Mesendoderm (in vitro differentiated cells): ENCODE measurements at regions not wholly inside any gene's neighbourhood (a gene's known extent, or its start where the extent isn't known, plus 50 kb on each side); places are given as distances from the start of the nearest gene placed in this dataset.
"Not testable (repeated sequence)": the region's sequence is repeated elsewhere in the genome, so short reads cannot be mapped to it uniquely, and the experiment has no call there.

Experiments
- DNase-seq: peaks from one replicate; pipeline ENCODE4 v3.0.0; 2013
- H2AK5ac ChIP-seq: 2 replicates; pipeline ENCODE4 v1.6.1; 2013; ENCODE audit warnings: low read length, inconsistent platforms
- H2BK120ac ChIP-seq: 2 replicates; pipeline ENCODE4 v1.6.1; 2013; ENCODE audit warnings: low read depth, mild to moderate bottlenecking, low read length, moderate library complexity, mixed read lengths
- H2BK15ac ChIP-seq: replicated peaks from 2 replicates; pipeline ENCODE4 v1.6.1; 2013; ENCODE audit warnings: low read depth, mild to moderate bottlenecking, moderate library complexity
- H2BK5ac ChIP-seq: 2 replicates; pipeline ENCODE4 v1.6.1; 2013; ENCODE audit warnings: low read length, inconsistent platforms
- H3K18ac ChIP-seq: 2 replicates; pipeline ENCODE4 v1.6.1; 2013; ENCODE audit warnings: mild to moderate bottlenecking, low read length, mixed read lengths
- H3K23ac ChIP-seq: one replicate; pipeline ENCODE4 v1.6.1; 2013; ENCODE audit warnings: low read length
- H3K27ac ChIP-seq: 2 replicates; pipeline ENCODE4 v1.5.1; 2013; ENCODE audit warnings: low read depth, mild to moderate bottlenecking, inconsistent platforms, low read length, moderate library complexity
- H3K27me3 ChIP-seq: 2 replicates; pipeline ENCODE4 v1.6.1; 2013; ENCODE audit warnings: low read length, control low read depth, mild to moderate bottlenecking, inconsistent platforms; ENCODE audit not compliant: insufficient read depth, poor library complexity
- H3K36me3 ChIP-seq: 2 replicates; pipeline ENCODE4 v1.6.1; 2013; ENCODE audit warnings: low read length, inconsistent platforms; ENCODE audit not compliant: control insufficient read depth, insufficient read depth
- H3K4ac ChIP-seq: one replicate; pipeline ENCODE4 v1.6.1; 2013; ENCODE audit warnings: low read depth, mild to moderate bottlenecking, low read length, moderate library complexity
- H3K4me1 ChIP-seq: 2 replicates; pipeline ENCODE4 v1.6.1; 2013; ENCODE audit warnings: low read depth, low read length, inconsistent platforms; ENCODE audit not compliant: control insufficient read depth
- H3K4me2 ChIP-seq: 2 replicates; pipeline ENCODE4 v1.6.1; 2013; ENCODE audit warnings: low read length
- H3K4me3 ChIP-seq: 2 replicates; pipeline ENCODE4 v1.5.1; 2013; ENCODE audit warnings: mild to moderate bottlenecking, low read length
- H3K56ac ChIP-seq: one replicate; pipeline ENCODE4 v1.6.1; 2013; ENCODE audit warnings: low read length
- H3K79me1 ChIP-seq: 2 replicates; pipeline ENCODE4 v1.6.1; 2013; ENCODE audit warnings: low read length, inconsistent platforms
- H3K79me2 ChIP-seq: 2 replicates; pipeline ENCODE4 v1.6.1; 2013; ENCODE audit warnings: mild to moderate bottlenecking, low read length; ENCODE audit not compliant: control insufficient read depth, insufficient read depth
- H3K9ac ChIP-seq: 2 replicates; pipeline ENCODE4 v1.6.1; 2013; ENCODE audit warnings: low read length, inconsistent platforms
- H4K5ac ChIP-seq: one replicate; pipeline ENCODE4 v1.6.1; 2013; ENCODE audit warnings: low read length
- H4K8ac ChIP-seq: one replicate; pipeline ENCODE4 v1.6.1; 2013; ENCODE audit warnings: low read depth, mild to moderate bottlenecking, control low read depth, low read length, moderate library complexity
- WGBS: extraction: QIAGEN DNeasy Blood & Tissue Kit; methylation state at CpG from one replicate; pipeline ENCODE4 v1.1.7; 2013; ENCODE audit warnings: low lambda C conversion rate, missing lambda C conversion rate; ENCODE audit not compliant: insufficient coverage; ENCODE audit errors: extremely low coverage; 5-methylcytosine and 5-hydroxymethylcytosine counted together

DNA sequence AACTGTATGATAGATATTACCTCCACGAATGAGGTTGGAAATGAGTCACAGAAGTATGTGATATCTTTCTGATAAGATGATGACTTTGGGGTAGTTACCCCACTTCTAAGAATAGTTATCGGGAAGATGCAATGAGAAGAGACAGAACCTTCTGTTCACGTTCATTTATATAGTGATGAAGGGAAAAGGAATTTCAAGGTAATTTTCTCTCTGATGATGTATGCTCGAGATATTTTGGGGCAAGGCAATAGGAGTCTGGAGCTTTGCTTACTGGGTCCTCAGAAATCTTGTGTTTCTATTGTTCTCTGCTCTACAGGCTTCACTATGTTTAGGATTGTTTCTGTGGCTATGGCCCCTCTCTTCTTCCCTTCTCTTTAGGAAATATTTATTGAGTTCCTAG, 1389.6 kb downstream of the CDH8 start:
- Histone ChIP-seq H3K36me3 (no peaks in the 10 kb centered on the region), H3K79me1 (no peaks in the 10 kb centered on the region), H3K56ac (no peak overlapping the region), H3K79me2 (no peaks in the 10 kb centered on the region), H2BK15ac (no peak overlapping the region), H3K18ac (no peak overlapping the region), H3K27me3 (no peaks in the 10 kb centered on the region), H2BK5ac (no peak overlapping the region), H3K4me2 (no peak overlapping the region), H3K4me1 (peaks cover 1% of the 10 kb centered on the region), H4K5ac (no peak overlapping the region), H3K4me3 (no peak overlapping the region), H3K4ac (no peak overlapping the region), H2BK120ac (no peak overlapping the region), H3K9ac (no peak overlapping the region), H3K23ac (no peak overlapping the region), H4K8ac (no peak overlapping the region), H3K27ac (no peak overlapping the region), H2AK5ac (no peak overlapping the region)
- no CpG with 5 or more reads among the region's 4 CpGs for WGBS
- no peak for DNase-seq

DNA sequence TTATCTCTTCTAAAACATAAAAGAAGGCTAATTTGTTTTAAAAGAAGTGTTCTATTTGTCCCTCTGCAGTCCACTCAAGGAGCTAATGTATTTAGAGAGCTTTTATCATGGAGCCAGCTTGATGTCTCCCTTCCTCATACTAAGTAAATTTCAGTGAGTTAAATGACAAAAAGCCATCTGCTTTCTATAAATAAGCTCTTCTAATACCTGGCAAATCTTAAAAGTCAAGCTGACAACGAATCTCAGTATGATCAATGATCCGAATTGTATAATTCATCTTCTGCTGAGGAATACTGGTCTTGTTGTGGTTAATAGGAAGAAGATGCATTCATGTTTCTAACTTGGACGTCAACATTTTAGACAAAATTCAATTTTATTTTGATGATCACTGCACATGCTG, 1390.7 kb downstream of the CDH8 start:
- H3K4me1 ChIP-seq, result peaks cover 1% of the 10 kb centered on the region
- no peak overlapping the region for H3K23ac ChIP-seq
- H3K4me3 ChIP-seq, result no peak overlapping the region
- no peaks in the 10 kb centered on the region for H3K79me2 ChIP-seq
- no peak overlapping the region for H3K18ac ChIP-seq
- no peak overlapping the region for H3K56ac ChIP-seq
- H3K79me1 ChIP-seq, result no peaks in the 10 kb centered on the region
- no peak overlapping the region for H2AK5ac ChIP-seq
- H3K27ac ChIP-seq, result no peak overlapping the region
- peak; percentile 2 for DNase-seq
- H3K4me2 ChIP-seq, result no peak overlapping the region
- no peak overlapping the region for H2BK5ac ChIP-seq
- no peaks in the 10 kb centered on the region for H3K27me3 ChIP-seq
- no peak overlapping the region for H3K9ac ChIP-seq
- H2BK15ac ChIP-seq, result no peak overlapping the region
- no CpG with 5 or more reads among the region's 3 CpGs for WGBS
- H4K8ac ChIP-seq, result no peak overlapping the region
- H3K4ac ChIP-seq, result no peak overlapping the region
- H4K5ac ChIP-seq, result no peak overlapping the region
- H3K36me3 ChIP-seq, result no peaks in the 10 kb centered on the region
- no peak overlapping the region for H2BK120ac ChIP-seq

DNA sequence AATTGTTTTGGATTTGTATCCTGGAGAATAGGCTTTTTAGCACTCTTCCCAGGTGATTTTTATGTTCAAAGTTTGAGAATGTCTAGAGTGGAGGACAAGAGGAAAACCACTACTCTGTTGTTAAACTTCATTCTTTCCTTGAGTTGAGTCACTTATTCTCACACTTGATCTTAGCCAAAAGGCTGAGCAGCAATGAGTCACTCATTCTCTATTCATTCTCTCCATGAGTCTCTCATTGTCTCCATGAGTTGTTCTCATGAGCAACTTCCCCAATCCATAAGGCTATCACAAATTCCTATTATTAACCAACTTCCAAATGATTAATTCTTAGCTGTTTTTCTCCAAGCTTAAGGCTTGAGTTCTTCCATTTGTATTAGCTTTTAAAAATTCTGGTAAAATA, 1393.3 kb downstream of the CDH8 start:
- Histone ChIP-seq H3K79me1 (no peaks in the 10 kb centered on the region), H4K8ac (no peak overlapping the region), H2BK5ac (no peak overlapping the region), H3K23ac (no peak overlapping the region), H3K4me2 (no peak overlapping the region), H2BK120ac (no peak overlapping the region), H3K56ac (no peak overlapping the region), H3K4me1 (peaks cover 1% of the 10 kb centered on the region), H2BK15ac (no peak overlapping the region), H4K5ac (no peak overlapping the region), H3K9ac (no peak overlapping the region), H3K36me3 (no peaks in the 10 kb centered on the region), H2AK5ac (no peak overlapping the region), H3K4ac (no peak overlapping the region), H3K27me3 (no peaks in the 10 kb centered on the region), H3K27ac (no peak overlapping the region), H3K18ac (no peak overlapping the region), H3K4me3 (no peak overlapping the region), H3K79me2 (no peaks in the 10 kb centered on the region)
- DNase-seq, result peak; percentile 8

DNA sequence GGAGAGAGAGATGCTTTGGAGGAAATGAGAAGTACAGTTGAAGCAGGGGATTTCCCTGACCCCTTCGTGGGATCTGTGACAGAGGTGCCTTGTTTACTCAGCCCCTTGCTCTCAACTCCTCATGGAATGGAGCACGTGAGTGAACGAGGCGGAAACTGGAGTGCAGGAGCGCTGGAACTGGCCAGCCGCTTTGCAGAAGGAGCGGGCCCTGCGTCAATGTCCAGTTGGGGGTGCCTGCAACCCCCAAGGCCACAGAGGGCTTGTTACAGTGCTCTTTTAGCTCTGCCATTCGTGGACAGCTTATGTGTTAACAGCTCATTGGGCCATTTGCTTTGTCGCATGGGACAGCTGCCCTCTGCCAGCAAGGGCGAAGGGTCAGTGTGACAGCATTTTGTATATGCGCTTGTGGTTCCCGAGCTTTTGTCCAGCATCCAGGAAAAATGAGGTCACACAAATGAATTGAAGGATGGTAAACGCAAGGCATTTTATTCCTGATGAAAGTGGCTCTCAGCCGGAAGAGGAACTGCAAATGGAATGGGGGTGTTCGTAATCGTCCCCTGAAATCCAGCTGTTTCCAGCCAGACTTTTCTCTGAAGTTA, 1395.1 kb downstream of the CDH8 start:
- Histone ChIP-seq H3K27me3 (no peaks in the 10 kb centered on the region), H3K9ac (no peak overlapping the region), H3K4me2 (no peak overlapping the region), H4K5ac (no peak overlapping the region), H3K79me1 (no peaks in the 10 kb centered on the region), H3K36me3 (no peaks in the 10 kb centered on the region), H3K4ac (no peak overlapping the region), H3K4me3 (no peak overlapping the region), H2BK15ac (no peak overlapping the region), H4K8ac (no peak overlapping the region), H2AK5ac (no peak overlapping the region), H3K27ac (no peak overlapping the region), H3K56ac (no peak overlapping the region), H3K79me2 (no peaks in the 10 kb centered on the region), H3K4me1 (peaks cover 1% of the 10 kb centered on the region), H2BK120ac (no peak overlapping the region), H3K18ac (no peak overlapping the region), H3K23ac (no peak overlapping the region), H2BK5ac (no peak overlapping the region)
- DNase-seq, result no peak
- WGBS, result no CpG with 5 or more reads among the region's 17 CpGs

DNA sequence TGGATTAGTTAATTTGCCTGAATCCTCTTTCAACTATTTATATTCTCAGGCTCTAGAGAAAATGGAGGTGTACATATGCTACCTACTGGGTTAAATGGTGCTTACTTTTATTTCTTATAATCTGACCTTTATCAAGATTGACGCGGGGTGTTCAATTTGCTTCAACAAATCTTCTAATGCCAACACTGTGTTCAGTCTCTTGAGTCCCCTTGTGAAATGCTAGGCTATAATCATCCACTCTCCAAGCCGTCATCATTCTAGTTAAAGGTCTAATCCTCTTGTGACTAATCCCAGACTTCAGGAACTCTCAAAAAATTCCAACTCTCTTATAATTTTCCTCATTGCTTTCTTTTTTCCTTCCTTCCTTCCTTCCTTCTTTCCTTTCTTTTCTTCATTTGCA, 1396.2 kb downstream of the CDH8 start:
- Histone ChIP-seq H4K8ac (no peak overlapping the region), H3K18ac (no peak overlapping the region), H3K4me1 (no peaks in the 10 kb centered on the region), H3K4me2 (no peak overlapping the region), H3K56ac (no peak overlapping the region), H4K5ac (no peak overlapping the region), H3K27ac (no peak overlapping the region), H2BK5ac (no peak overlapping the region), H2BK120ac (no peak overlapping the region), H3K79me2 (no peaks in the 10 kb centered on the region), H2BK15ac (no peak overlapping the region), H3K36me3 (no peaks in the 10 kb centered on the region), H3K79me1 (no peaks in the 10 kb centered on the region), H3K23ac (no peak overlapping the region), H3K4ac (no peak overlapping the region), H3K4me3 (no peak overlapping the region), H3K27me3 (no peaks in the 10 kb centered on the region), H2AK5ac (no peak overlapping the region), H3K9ac (no peak overlapping the region)
- no peak for DNase-seq
- no CpG with 5 or more reads among the region's 3 CpGs for WGBS

DNA sequence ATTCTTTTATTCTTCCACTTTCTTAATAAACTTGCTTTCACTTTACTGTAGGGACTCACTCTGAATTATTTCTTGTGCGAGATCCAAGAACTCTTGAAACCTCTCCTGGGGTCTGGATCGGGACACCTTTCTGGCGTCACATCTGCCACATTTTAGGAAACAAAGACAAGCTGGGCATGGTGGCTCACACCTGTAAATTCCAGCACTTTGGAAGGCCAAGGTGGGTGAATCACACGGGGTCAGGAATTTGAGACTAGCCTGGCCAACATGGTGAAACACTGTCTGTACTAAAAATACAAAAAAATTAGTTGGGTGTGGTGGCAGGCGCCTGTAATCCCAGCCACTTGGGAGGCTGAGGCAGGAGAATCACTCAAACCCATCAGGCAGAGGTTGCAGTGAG, 1399.6 kb downstream of the CDH8 start:
- H3K79me1 ChIP-seq, H2BK15ac ChIP-seq, H3K36me3 ChIP-seq, H3K4me2 ChIP-seq, H3K27me3 ChIP-seq, H4K8ac ChIP-seq, H3K4ac ChIP-seq, H3K56ac ChIP-seq, H2AK5ac ChIP-seq, H2BK5ac ChIP-seq, H3K79me2 ChIP-seq, H3K4me1 ChIP-seq, H3K4me3 ChIP-seq, H3K23ac ChIP-seq, H2BK120ac ChIP-seq, H3K27ac ChIP-seq, H3K9ac ChIP-seq, H4K5ac ChIP-seq: not testable (repeated sequence)
- H3K18ac ChIP-seq, result peak overlapping the region; percentile 56
- peak; percentile 23 for DNase-seq
- WGBS, result no CpG with 5 or more reads among the region's 5 CpGs
